Activated CD4-positive, alpha-beta T cell treated with anti-CD3 and anti-CD28 coated beads for 48 hours (primary cell): ENCODE measurements at regions not wholly inside any gene's neighbourhood (a gene's known extent, or its start where the extent isn't known, plus 50 kb on each side); places are given as distances from the start of the nearest gene placed in this dataset.
A peak's percentile ranks its signal among the peaks of the same experiment; 100 is the strongest.
"Not testable (repeated sequence)": the region's sequence is repeated elsewhere in the genome, so short reads cannot be mapped to it uniquely, and the experiment has no call there.

Source experiments
- DNase-seq: peaks from one replicate; pipeline ENCODE4 v3.0.0-alpha.2; 2020

DNA sequence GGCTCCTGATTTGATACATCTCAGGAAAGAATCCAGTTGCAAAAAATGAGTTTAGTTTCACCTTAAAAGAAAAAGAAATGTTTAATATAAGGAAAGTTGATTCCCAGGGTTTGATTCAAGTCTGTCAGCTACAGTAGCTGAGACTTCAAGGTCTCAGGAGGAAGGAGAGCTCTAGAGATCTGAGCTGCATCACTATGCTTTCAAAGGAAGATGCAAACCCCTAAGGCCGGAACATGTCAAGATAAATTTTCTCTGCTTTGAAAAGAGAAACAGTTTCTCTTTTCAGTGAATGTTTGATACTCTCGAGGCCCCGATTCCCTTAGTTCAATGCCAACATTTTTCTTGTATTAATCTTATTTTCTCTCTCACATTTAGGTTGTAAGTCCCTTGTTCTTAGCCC lies 128.6 kb downstream of the RGPD3 start:
- no peak for DNase-seq

DNA sequence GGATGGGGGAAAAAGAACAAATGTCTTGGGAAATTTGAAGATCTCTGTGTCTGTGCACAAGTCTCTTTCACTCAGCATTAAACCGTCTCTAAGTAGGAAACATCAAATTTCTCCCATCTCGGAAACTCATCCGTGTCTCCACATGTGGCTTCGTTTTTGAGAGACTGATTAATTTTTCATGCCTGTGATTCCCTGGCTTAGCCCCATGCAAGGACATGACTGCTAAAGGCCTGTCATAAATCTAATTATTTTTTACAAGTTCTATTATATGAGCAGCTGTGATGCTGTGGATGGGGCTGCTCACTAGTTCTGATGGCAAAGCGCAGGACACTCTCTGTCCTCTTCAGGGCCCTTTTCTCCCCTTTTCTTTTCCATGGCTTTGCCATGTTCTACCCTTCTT lies 129.1 kb downstream of the RGPD3 start:
- DNase-seq = no peak

DNA sequence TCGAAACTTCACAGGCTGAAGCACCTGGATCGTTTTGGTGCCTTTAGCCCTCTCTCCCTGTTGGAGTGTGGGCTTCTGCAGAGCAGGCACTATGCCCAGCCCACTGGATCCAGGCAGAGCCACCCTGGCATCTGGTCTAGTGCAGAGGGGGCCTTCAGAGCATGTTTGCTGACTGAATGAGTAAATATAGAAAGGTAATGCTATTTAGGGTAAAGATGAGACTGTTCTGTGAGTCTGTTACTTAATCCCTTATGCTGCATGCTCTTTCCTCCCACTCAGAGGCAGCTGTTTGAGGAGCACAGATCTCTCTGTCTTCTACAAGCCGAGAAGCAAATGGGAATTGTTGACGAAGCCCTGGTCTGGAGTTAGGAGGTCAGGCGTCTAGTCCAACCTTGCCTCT lies 130.2 kb downstream of the RGPD3 start:
- DNase-seq = no peak

DNA sequence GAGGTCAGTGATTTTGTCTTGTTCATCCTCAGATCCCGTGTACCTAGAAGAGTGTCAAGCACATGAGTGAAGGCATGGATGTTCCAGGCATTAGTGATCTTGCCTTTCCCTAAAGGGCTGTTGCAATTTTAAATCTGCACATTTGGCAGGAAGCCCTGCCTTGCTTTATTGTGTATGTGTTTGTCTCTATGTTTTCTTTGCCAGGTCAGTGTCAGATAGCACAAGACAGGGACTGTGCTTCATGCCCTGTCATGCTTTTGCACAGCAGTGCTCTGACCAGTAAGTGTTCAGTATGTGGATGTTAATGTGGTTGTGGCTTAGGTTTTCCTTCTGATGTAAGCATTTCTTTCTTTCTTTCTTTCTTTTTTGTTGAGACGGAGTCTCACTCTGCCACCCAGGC lies 131.5 kb downstream of the RGPD3 start:
- DNase-seq = no peak

- no peak for DNase-seq
Observed at GRCh38 chr2:106336108-106336507, 132.1 kb downstream of the RGPD3 start.

- no peak for DNase-seq
Observed at GRCh38 chr2:106334802-106335201, 133.4 kb downstream of the RGPD3 start.

DNA sequence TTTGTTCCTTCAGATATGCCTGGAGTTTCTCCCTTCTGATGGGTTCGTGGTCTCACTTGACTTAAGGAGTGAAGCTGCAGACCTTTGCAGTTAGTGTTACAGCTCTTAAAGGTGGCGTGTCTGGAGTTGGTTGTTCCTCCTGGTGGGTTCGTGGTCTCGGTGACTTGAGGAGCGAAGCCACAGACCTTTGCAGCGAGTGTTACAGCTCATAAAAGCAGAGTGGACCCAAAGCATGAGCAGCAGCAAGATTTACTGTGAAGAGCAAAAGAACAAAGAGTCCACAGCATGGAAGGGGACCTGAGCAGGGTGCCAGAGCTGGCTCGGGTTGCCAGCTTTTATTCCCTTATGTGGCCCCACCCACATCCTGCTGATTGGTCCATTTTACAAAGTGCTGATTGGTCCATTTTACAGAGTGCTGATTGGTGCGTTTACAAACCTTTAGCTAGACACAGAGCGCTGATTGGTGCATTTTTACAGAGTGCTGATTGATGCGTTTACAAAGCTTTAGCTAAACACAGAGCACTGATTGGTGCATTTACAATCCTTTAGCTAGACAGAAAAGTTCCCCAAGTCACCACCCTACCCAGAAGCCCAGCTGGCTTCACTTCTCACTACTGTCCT lies 134.8 kb downstream of the RGPD3 start:
- not testable (repeated sequence) for DNase-seq

GRCh38 chr2:106332054-106332453 lies 136.2 kb downstream of the RGPD3 start:
- no peak for DNase-seq

DNA sequence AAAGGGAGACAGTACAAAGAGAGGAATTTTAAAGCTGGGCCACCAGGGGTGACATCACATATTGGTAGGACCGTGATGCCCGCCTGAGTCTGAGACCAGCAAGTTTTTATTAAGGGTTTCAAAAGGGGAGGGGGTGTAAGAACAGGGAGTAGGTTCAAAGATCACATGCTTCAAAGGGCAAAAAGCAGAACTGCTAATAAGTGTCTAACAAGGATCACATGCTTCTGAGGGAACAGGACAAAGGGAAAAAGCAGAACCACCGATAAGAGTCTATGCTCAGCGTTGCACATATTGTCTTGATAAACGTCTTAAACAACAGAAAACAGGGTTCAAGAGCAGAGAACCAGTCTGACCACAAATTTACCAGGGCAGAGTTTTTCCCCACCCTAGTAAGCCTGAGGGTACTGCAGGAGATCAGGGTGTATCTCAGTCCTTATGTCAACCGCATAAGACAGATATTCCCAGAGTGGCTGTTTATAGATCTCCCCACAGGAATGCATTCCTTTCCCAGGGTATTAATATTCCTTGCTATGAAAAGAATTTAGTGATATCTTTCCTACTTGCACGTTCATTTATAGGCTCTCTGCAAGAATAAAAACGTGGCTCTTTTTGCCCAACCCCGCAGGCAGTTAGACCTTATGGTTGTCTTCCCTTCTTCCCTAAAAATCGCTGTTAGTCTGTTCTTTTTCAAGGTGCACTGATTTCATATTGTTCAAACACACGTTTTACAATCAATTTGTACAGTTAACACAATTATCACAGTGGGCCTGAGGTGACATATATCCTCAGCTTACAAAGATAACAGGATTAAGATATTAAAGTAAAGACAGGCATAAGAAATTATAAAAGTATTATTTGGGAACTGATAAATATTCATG lies 136.5 kb upstream of the UXS1 start:
- not testable (repeated sequence) for DNase-seq

DNA sequence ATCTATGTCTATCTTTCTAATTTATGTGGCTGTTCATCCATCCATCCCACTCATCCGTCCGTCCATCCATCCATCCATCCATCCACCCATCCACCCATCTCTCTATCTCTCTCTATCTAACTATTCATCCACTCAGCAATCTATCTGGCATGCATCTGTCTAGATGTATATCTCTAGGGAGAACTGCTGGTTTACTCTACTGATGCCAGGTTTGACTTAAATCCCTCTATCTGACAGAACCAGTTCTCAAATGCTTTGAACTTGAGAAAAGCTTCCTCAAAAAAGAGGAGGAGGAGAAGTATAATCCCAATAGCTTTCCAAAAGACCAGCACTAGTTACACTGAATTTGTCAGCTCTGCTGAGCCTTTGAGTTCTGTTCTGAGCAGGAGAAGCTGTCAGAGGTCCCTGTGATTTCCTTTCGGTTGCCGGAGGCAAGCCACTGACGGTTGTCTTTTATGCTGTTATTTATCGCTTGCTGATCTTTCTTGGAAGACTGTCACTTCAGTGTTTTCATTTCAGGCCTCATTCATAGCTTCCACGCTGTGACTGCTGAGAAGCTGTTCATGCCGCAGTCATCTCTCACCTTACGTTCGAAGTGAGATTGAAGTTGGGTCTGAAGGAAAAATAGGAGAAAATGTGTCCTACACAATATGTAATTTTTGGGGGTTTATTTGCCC lies 129.4 kb upstream of the UXS1 start:
- DNase-seq = no peak

GRCh38 chr2:106322281-106322680 lies 128.2 kb upstream of the UXS1 start:
- DNase-seq = no peak

- not testable (repeated sequence) for DNase-seq
Observed at GRCh38 chr2:106320439-106320838, 126.3 kb upstream of the UXS1 start.

- no peak for DNase-seq
Observed at GRCh38 chr2:106316915-106317314, 122.8 kb upstream of the UXS1 start.

GRCh38 chr2:106314444-106314843 lies 120.3 kb upstream of the UXS1 start:
- DNase-seq = peak; percentile 12

DNA sequence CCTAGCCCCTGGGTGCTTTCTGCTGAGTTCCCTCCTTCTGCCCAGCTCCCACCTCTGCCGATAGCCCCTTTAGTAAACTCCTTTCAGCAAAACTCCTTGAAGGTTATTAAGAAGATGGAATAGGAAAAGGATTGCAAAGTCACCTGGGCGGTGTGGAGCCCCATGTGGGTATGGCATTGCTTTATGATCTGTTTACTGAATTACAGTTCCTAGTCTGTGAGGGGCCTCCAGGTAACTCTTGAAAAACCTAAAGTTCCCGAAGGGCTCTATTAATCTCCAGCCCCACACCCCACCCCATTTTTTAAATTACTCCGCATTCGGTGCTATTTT lies 116.9 kb upstream of the UXS1 start:
- no peak for DNase-seq

DNA sequence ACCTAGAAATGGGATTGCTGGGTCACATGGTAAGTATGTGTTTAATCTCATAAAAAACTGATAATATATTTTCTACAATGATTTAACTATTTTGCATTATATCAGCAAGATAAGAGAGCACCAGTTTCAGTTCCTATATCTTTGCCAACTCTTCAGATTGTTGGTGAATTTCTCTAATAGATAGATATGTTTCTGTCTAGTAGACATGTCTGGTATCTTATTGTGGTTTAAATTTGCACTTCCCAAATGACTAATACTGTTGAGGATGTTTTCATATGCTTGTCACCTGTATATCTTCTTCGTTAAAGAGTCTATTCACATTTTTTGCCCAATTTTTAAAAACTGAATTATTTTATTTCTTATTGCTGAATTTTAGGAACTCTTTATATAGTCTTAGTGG lies 113.8 kb upstream of the UXS1 start:
- no peak for DNase-seq

DNA sequence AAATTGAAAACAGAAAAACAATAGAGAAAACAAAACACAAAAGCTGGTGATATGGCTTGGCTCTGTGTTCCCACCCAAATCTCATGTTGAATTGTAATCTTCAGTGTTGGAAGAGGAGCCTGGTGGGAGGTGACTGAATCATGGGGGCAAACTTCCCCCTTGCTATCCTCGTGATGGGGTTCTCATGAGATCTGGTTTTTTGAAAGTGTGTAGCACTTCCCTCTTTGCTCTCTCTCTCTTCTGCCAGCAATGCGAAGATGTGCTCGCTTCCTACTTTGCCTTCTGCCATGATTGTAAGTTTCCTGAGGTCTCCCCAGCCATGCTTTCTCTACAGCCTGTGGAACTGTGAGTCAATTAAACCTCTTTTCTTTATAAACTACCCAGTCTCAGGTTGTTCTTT lies 112.3 kb upstream of the UXS1 start:
- DNase-seq = no peak

GRCh38 chr2:106304612-106305184 lies 110.6 kb upstream of the UXS1 start:
- no peak for DNase-seq

DNA sequence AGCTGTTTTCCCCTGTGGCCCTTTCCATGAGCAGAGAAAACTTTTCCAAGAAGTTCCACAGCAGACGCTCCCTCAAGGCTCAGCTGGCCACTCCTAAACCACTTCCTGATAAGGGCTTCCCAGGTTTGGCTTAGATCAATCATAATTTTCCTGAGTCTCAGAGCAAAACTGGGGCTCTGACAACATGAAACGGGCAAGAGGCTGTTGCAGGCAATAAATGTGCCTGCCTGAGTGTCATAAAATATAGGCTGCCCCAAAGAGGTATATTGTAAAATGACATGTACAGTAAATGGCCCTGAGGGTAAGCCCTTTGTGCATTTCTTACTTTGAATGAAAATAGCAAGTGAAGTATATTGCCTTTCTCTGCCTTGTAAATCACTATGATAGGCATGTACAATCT lies 105.6 kb upstream of the UXS1 start:
- no peak for DNase-seq

DNA sequence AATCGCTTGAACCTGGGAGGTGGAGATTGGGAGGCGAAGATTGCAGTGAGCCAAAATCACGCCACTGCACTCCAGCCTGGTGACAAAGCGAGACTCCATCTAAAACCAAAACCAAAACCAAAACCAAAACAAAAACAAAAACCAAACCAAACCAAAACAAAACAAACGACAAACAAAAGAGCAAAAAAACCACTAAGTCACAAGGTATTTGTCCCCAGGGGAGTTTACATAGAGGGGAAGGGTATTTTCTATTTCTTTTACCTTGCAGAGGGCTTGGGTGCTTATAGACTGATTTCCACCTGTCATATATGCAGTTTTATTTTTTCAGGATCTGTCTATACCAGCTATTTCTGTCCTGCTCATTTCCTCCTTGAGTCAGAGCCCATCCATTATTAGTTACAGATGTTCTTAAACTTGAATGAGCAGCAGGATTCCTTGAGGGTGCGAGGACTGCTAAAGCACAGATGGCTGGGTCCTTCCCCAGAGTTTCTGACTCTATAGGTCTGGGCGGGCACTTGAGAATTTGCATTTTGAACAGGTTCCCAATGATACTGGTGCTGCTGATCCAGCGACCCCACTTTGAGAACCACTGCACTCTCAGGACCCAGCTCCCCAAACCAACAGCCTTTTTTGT lies 102.2 kb upstream of the UXS1 start:
- DNase-seq = no peak

- DNase-seq = no peak
Observed at GRCh38 chr2:106294182-106294581, 100.1 kb upstream of the UXS1 start.

GRCh38 chr2:106293271-106293783 lies 99.2 kb upstream of the UXS1 start:
- no peak for DNase-seq

GRCh38 chr2:106292627-106293026 lies 98.5 kb upstream of the UXS1 start:
- DNase-seq = no peak
